Gastrocnemius medialis (tissue), 4 donors: ENCODE measurements at regions not wholly inside any gene's neighbourhood (a gene's known extent, or its start where the extent isn't known, plus 50 kb on each side); places are given as distances from the start of the nearest gene placed in this dataset.

Source experiments
- POLR2A ChIP-seq, 2 donors: fragments of 450-650 bp; IDR thresholded peaks; one replicate each; pipeline ENCODE4 v1.6.1; 2017; ENCODE audit warnings: antibody characterized with exemption in 2 of 2, mild to moderate bottlenecking in 2 of 2, moderate library complexity in 2 of 2
- TF ChIP-seq, protein P1 (sequence below), 5 experiments: fragments of 450-650 bp in 3 of 5; fragments of 200-600 bp in 2 of 5; sonication (generic) in 2 of 5; IDR thresholded peaks in 4 of 5; conservative IDR thresholded peaks in 1 of 5; 1 replicate in 4 of 5; 2 replicates in 1 of 5; pipeline ENCODE4 v1.5.1; 2016 to 2019; ENCODE audit warnings: antibody characterized with exemption in 5 of 5, mild to moderate bottlenecking in 3 of 5, moderate library complexity in 3 of 5

DNA sequence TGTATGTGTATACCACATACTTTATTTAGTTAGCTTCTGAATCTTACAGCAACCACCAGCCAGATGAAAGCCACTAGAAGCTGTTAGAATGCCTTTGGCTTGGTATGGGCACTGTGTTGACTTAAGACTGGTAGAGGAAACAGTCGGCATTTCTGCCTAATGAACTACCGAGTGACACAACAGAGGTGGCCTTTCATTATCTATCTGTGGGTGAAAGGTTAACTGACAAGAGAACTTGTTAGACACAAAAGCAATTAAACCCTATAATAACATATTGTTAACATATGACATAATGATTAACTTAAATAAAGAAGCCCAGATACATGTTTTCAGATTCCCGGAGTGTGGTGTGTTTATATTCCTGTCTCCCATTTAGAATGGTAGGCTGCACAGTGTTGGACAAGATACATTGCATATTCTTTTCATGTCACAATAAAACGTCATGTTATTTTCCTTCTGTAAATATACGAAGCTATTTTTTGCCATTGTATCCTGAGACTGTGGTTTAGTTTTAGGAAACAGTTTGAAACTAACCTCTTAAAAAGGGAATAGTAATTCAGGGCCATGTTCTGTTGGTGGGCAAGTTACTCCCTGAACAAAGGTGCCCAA, 181.5 kb downstream of the SLIT2 start:
- TF ChIP-seq, protein P1, sequence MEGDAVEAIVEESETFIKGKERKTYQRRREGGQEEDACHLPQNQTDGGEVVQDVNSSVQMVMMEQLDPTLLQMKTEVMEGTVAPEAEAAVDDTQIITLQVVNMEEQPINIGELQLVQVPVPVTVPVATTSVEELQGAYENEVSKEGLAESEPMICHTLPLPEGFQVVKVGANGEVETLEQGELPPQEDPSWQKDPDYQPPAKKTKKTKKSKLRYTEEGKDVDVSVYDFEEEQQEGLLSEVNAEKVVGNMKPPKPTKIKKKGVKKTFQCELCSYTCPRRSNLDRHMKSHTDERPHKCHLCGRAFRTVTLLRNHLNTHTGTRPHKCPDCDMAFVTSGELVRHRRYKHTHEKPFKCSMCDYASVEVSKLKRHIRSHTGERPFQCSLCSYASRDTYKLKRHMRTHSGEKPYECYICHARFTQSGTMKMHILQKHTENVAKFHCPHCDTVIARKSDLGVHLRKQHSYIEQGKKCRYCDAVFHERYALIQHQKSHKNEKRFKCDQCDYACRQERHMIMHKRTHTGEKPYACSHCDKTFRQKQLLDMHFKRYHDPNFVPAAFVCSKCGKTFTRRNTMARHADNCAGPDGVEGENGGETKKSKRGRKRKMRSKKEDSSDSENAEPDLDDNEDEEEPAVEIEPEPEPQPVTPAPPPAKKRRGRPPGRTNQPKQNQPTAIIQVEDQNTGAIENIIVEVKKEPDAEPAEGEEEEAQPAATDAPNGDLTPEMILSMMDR (IDR thresholded peaks at IDR 0.05 in 4 of 5, conservative IDR thresholded peaks at IDR 0.05 in 1 of 5), result no peak
- no peak for TF ChIP-seq POLR2A (IDR thresholded peaks at IDR 0.05)
